GM12878 (cell line): ENCODE measurements at regions not wholly inside any gene's neighbourhood (a gene's known extent, or its start where the extent isn't known, plus 50 kb on each side); places are given as distances from the start of the nearest gene placed in this dataset.

Experiments
- ATAC-seq: fragments of 200-7000 bp; cut with Tn5 transposase; 3 replicates; pipeline ENCODE4 v1.9.1; 2020; ENCODE audit warnings: mild to moderate bottlenecking, moderate library complexity
- BruUV-seq: library from RNA; stranded (reverse); fragments of 400-500 nt; replicated peaks from 2 replicates; lab custom pipeline; 2021; lab: Mats Ljungman, UMichigan
- CTCF ChIA-PET: fragments of 300-600 bp; sonication (Branson Sonifier 250); formaldehyde crosslinking; extraction: SDS; loops from one replicate; lab custom pipeline; 2021; ENCODE audit warnings: inconsistent platforms; lab: Yijun Ruan, JAX
- POLR2A ChIA-PET: fragments of 350-600 bp; formaldehyde crosslinking; extraction: SDS; loops from one replicate; lab custom pipeline; 2021; ENCODE audit warnings: inconsistent platforms; lab: Charles Lee
- RAD21 ChIA-PET: fragments of 300-600 bp; sonication (Branson Sonifier 250); formaldehyde crosslinking; loops from one replicate; lab custom pipeline; 2023; ENCODE audit warnings: antibody characterized with exemption; ENCODE audit not compliant: unreplicated experiment; lab: Charles Lee
- SMC1A ChIA-PET: fragments of 300-600 bp; sonication (Branson Sonifier 250); formaldehyde crosslinking; loops from one replicate; lab custom pipeline; 2023; ENCODE audit not compliant: unreplicated experiment, uncharacterized antibody; lab: Charles Lee
- DNase-seq: peaks from one replicate; pipeline ENCODE4 v3.0.0-alpha.2; 2011; ENCODE audit warnings: low read depth, low spot score
- FAIRE-seq: peaks from 3 replicates; lab custom pipeline; 2011; peaks lifted over from hg19 to GRCh38; lab: Jason Lieb, UNC
- H2AFZ ChIP-seq: 2 replicates; pipeline ENCODE4 v1.6.0; 2011; ENCODE audit warnings: low read depth, low read length, control low read depth; ENCODE audit not compliant: control insufficient read depth
- H3K27ac ChIP-seq: 2 replicates; pipeline ENCODE4 v1.5.1; 2011; ENCODE audit warnings: control low read depth; ENCODE audit not compliant: control insufficient read depth, insufficient read depth
- H3K27me3 ChIP-seq, 2 experiments: replicated peaks in 1 of 2; 2 replicates each; pipeline versions ENCODE4 v1.6.0 to v1.6.1; 2011; ENCODE audit warnings: low read length in 1 of 2; ENCODE audit not compliant: control insufficient read depth in 2 of 2, insufficient read depth in 2 of 2
- H3K36me3 ChIP-seq, 2 experiments: 2 replicates each; pipeline ENCODE4 v1.5.1; 2011; ENCODE audit warnings: low read length in 1 of 2; ENCODE audit not compliant: control insufficient read depth in 2 of 2, insufficient read depth in 2 of 2
- H3K4me1 ChIP-seq: 2 replicates; pipeline ENCODE4 v1.6.1; 2011; ENCODE audit warnings: mild to moderate bottlenecking, low read length, moderate library complexity, mixed read lengths; ENCODE audit not compliant: control insufficient read depth, insufficient read depth
- H3K4me2 ChIP-seq: 2 replicates; pipeline ENCODE4 v1.6.0; 2011; ENCODE audit warnings: control low read depth; ENCODE audit not compliant: control insufficient read depth, insufficient read depth
- H3K4me3 ChIP-seq: fragments of 200-600 bp; sonication (generic); 2 replicates; pipeline ENCODE4 v1.5.1; 2016
- H3K79me2 ChIP-seq: 2 replicates; pipeline ENCODE4 v1.6.0; 2011; ENCODE audit warnings: low read length; ENCODE audit not compliant: control insufficient read depth, insufficient read depth
- H3K9ac ChIP-seq: 2 replicates; pipeline ENCODE4 v1.8.0; 2011; ENCODE audit warnings: low read length, control low read depth, mixed read lengths; ENCODE audit not compliant: control insufficient read depth, insufficient read depth
- H3K9me3 ChIP-seq: replicated peaks from 3 replicates; pipeline ENCODE4 v1.5.1; 2011; ENCODE audit warnings: mild to moderate bottlenecking, low read length; ENCODE audit not compliant: control insufficient read depth, insufficient read depth
- H4K20me1 ChIP-seq: 2 replicates; pipeline ENCODE4 v1.6.0; 2011; ENCODE audit not compliant: control insufficient read depth, insufficient read depth
- ATF7 ChIP-seq: fragments of 450-650 bp; IDR thresholded peaks from 2 replicates; pipeline ENCODE4 v1.6.1; 2016; ENCODE audit warnings: low read depth, mild to moderate bottlenecking
- BCL11A ChIP-seq: IDR thresholded peaks from 2 replicates; pipeline ENCODE4 v1.6.1; 2011; ENCODE audit warnings: low read depth, low read length
- BRCA1 ChIP-seq: IDR thresholded peaks from 2 replicates; pipeline ENCODE4 v1.6.1; 2011; ENCODE audit warnings: low read depth, low read length, improper control_type of control experiment
- GABPA ChIP-seq: IDR thresholded peaks from 2 replicates; pipeline ENCODE4 v1.6.1; 2014; ENCODE audit warnings: antibody characterized with exemption, low read depth, mild to moderate bottlenecking, inconsistent platforms
- GATAD2B ChIP-seq: fragments of 450-650 bp; conservative IDR thresholded peaks from 2 replicates; pipeline ENCODE4 v1.6.1; 2017; ENCODE audit warnings: low read depth, mild to moderate bottlenecking, moderate library complexity
- HCFC1 ChIP-seq: fragments of 150-350 bp; IDR thresholded peaks from 2 replicates; pipeline ENCODE4 v1.6.1; 2014; ENCODE audit warnings: low read length
- MXI1 ChIP-seq: fragments of 150-350 bp; IDR thresholded peaks from 2 replicates; pipeline ENCODE4 v1.6.1; 2011; ENCODE audit warnings: low read depth, mild to moderate bottlenecking, inconsistent platforms, low read length, improper control_type of control experiment
- NFYB ChIP-seq: IDR thresholded peaks from 2 replicates; pipeline ENCODE4 v1.6.1; 2011; ENCODE audit warnings: low read depth, mild to moderate bottlenecking, low read length, improper control_type of control experiment, moderate library complexity; ENCODE audit not compliant: insufficient read depth
- SUPT20H ChIP-seq: IDR thresholded peaks from 2 replicates; pipeline ENCODE4 v1.6.1; 2011; ENCODE audit warnings: low read depth, mild to moderate bottlenecking, low read length, moderate library complexity, borderline replicate concordance; ENCODE audit not compliant: control insufficient read depth
- ZNF207 ChIP-seq: fragments of 450-650 bp; IDR thresholded peaks from 2 replicates; pipeline ENCODE4 v1.6.1; 2014; ENCODE audit warnings: antibody characterized with exemption, mild to moderate bottlenecking, borderline replicate concordance
- ZSCAN29 ChIP-seq: fragments of 450-650 bp; IDR thresholded peaks from 2 replicates; pipeline ENCODE4 v1.6.1; 2017; ENCODE audit warnings: mild to moderate bottlenecking, moderate library complexity
- WGBS: methylation state at CpG from one replicate; pipeline ENCODE4 v1.1.6; 2016; ENCODE audit warnings: low lambda C conversion rate; ENCODE audit not compliant: insufficient replicate concordance, insufficient coverage; ENCODE audit errors: missing lambda C conversion rate; 5-methylcytosine and 5-hydroxymethylcytosine counted together
- in situ Hi-C: fragments of 300-500 bp; cut with MboI; formaldehyde crosslinking; loops from 9 replicates; pipeline ENCODE4 v1.14.3; 2018; ENCODE audit warnings: mixed read lengths
- intact Hi-C: fragments of 100-400 bp; cut with micrococcal nuclease; formaldehyde crosslinking; loops from one replicate; pipeline ENCODE4 v1.14.2; 2022; ENCODE audit not compliant: unreplicated experiment
- TF ChIP-seq, protein P1 (sequence below): IDR thresholded peaks from 2 replicates; pipeline ENCODE4 v1.6.1; 2012; ENCODE audit warnings: low read length, inconsistent platforms
- TF ChIP-seq, protein P2 (sequence below): IDR thresholded peaks from 2 replicates; pipeline ENCODE4 v1.6.1; 2012; ENCODE audit warnings: low read depth, low read length, improper control_type of control experiment
- TF ChIP-seq, protein P3 (sequence below): IDR thresholded peaks from 2 replicates; pipeline ENCODE4 v1.6.1; 2011; ENCODE audit warnings: low read depth, low read length, improper control_type of control experiment, borderline replicate concordance

DNA sequence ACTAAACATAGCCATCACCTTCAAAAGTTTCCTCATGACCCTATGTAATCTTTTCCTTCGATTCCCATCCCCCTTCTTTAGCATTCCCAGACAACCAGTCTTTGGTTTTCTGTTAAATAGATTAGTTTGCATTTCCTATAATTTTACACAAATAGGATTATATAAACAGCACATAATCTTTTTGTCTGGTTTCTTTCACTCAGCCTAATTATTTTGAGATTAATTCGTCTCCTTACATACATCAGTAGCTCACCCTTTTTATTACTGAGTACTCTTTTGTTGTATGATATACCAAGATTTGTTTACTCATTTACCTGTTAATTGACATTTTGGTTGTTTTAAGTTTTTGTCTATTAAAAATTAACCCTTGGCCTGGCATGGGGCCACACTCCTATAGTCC is 354.7 kb upstream of the CHRM2 start:
- intact Hi-C loops = no loop called here
- CTCF ChIA-PET = no interaction called here
- H2AFZ ChIP-seq = no peak overlapping the region
- FAIRE-seq (no peak), DNase-seq (no peak), ATAC-seq (no peak)
- H3K4me3 ChIP-seq = no peak overlapping the region
- TF ChIP-seq SUPT20H = no peak
- TF ChIP-seq, protein P1, sequence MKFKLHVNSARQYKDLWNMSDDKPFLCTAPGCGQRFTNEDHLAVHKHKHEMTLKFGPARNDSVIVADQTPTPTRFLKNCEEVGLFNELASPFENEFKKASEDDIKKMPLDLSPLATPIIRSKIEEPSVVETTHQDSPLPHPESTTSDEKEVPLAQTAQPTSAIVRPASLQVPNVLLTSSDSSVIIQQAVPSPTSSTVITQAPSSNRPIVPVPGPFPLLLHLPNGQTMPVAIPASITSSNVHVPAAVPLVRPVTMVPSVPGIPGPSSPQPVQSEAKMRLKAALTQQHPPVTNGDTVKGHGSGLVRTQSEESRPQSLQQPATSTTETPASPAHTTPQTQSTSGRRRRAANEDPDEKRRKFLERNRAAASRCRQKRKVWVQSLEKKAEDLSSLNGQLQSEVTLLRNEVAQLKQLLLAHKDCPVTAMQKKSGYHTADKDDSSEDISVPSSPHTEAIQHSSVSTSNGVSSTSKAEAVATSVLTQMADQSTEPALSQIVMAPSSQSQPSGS = no peak
- TF ChIP-seq ZNF207 = no peak
- TF ChIP-seq HCFC1 = no peak
- TF ChIP-seq ATF7 = no peak
- H3K27me3 ChIP-seq = no peaks in the 10 kb centered on the region
- H3K36me3 ChIP-seq = no peaks in the 10 kb centered on the region
- H3K4me1 ChIP-seq = no peaks in the 10 kb centered on the region
- H3K9me3 ChIP-seq = no peaks in the 10 kb centered on the region; the same call in 2 of the 3 replicates
- RAD21 ChIA-PET = no interaction called here
- H3K9ac ChIP-seq = no peak overlapping the region
- WGBS = 0% methylated on average over 2 of the region's 2 CpGs
- POLR2A ChIA-PET = no interaction called here
- H3K79me2 ChIP-seq = no peaks in the 10 kb centered on the region
- no peak overlapping the region for H3K27ac ChIP-seq
- BruUV-seq = no TSS peak
- H4K20me1 ChIP-seq = no peaks in the 10 kb centered on the region
- in situ Hi-C loops = no loop called here
- SMC1A ChIA-PET = interaction anchor here (1.4 kb wide), 1 partner anchor 13 kb away, joined by 4 read pairs; no protein-coding TSS in a partner anchor
- H3K4me2 ChIP-seq = no peak overlapping the region

DNA sequence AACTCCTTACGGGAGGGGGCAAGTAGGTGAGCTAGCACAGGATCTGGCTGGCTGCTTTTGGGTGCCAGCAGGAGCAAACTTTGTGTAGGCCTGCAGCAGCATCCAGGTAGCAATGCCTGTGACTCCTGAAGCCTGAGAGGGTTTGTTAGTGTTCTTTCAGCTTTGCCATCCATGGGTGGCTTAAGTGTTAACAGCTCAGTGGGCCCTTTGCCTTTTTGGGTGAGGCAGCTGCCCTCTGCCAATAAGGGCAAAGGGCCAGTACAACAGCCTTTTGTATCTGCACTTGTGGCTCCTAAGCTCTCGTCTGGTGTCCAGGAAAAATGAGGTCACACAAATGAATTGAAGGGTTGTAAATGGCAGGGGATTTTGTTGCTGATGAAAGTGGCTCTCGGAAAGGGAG is 359.0 kb upstream of the CHRM2 start:
- Histone ChIP-seq H3K36me3 (no peaks in the 10 kb centered on the region), H3K27ac (no peak overlapping the region), H4K20me1 (no peaks in the 10 kb centered on the region), H3K79me2 (no peaks in the 10 kb centered on the region), H3K4me1 (no peaks in the 10 kb centered on the region), H3K9me3 (no peaks in the 10 kb centered on the region; the same call in 2 of the 3 replicates), H3K4me3 (no peak overlapping the region), H3K9ac (no peak overlapping the region), H3K4me2 (no peak overlapping the region), H3K27me3 (no peaks in the 10 kb centered on the region), H2AFZ (no peak overlapping the region)
- ATAC-seq (no peak), FAIRE-seq (no peak), DNase-seq (no peak)
- in situ Hi-C loops (no loop called here), intact Hi-C loops (no loop called here)
- WGBS = 0% methylated on average over 3 of the region's 3 CpGs
- ChIA-PET SMC1A (no interaction called here), CTCF (no interaction called here), RAD21 (no interaction called here), POLR2A (no interaction called here)
- BruUV-seq = no TSS peak
- TF ChIP-seq GATAD2B (no peak), GABPA (no peak), ZSCAN29 (no peak), NFYB (no peak), ATF7 (no peak), MXI1 (no peak), BCL11A (no peak), BRCA1 (no peak)
- TF ChIP-seq, protein P2, sequence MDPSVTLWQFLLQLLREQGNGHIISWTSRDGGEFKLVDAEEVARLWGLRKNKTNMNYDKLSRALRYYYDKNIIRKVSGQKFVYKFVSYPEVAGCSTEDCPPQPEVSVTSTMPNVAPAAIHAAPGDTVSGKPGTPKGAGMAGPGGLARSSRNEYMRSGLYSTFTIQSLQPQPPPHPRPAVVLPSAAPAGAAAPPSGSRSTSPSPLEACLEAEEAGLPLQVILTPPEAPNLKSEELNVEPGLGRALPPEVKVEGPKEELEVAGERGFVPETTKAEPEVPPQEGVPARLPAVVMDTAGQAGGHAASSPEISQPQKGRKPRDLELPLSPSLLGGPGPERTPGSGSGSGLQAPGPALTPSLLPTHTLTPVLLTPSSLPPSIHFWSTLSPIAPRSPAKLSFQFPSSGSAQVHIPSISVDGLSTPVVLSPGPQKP = no peak
- TF ChIP-seq, protein P3, sequence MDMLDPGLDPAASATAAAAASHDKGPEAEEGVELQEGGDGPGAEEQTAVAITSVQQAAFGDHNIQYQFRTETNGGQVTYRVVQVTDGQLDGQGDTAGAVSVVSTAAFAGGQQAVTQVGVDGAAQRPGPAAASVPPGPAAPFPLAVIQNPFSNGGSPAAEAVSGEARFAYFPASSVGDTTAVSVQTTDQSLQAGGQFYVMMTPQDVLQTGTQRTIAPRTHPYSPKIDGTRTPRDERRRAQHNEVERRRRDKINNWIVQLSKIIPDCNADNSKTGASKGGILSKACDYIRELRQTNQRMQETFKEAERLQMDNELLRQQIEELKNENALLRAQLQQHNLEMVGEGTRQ = no peak
